ENCODE measurements at regions not wholly inside any gene's neighbourhood (a gene's known extent, or its start where the extent isn't known, plus 50 kb on each side); places are given as distances from the start of the nearest gene placed in this dataset.

- no peak for TF ChIP-seq YY1 (IDR thresholded peaks at IDR 0.05)
- TF ChIP-seq SP1 (IDR thresholded peaks at IDR 0.05) = no peak
- no peak for TF ChIP-seq HNF4G (IDR thresholded peaks at IDR 0.05)
These were observed 67.1 kb upstream of the GRIK2 start (continued) for GRCh38 chr6:101326411-101326810.

GRCh38 chr6:101341926-101342325 lies 51.6 kb upstream of the GRIK2 start:
- Histone ChIP-seq H3K36me3 (ENCODE audit: control insufficient read depth in 4 of 4, insufficient read depth in 3 of 4, low read depth in 1 of 4, low read length in 3 of 4) (no peaks in the 10 kb centered on the region), H3K9ac (ENCODE audit: low read depth in 1 of 2, low read length in 2 of 2) (no peak overlapping the region), H3K9me3 (ENCODE audit: control insufficient read depth in 4 of 4, low read length in 3 of 4) (no peaks in the 10 kb centered on the region), H3K27ac (ENCODE audit: low read depth in 1 of 2, low read length in 2 of 2) (no peak overlapping the region), H3K27me3 (ENCODE audit: control insufficient read depth in 4 of 4, insufficient read depth in 4 of 4, low read length in 3 of 4) (no peaks in the 10 kb centered on the region), H3K4me3 (ENCODE audit: low read depth in 1 of 3, low read length in 3 of 3) (no peak overlapping the region), H3K4me1 (ENCODE audit: control insufficient read depth in 4 of 4, insufficient read depth in 4 of 4, low read length in 3 of 4) (no peaks in the 10 kb centered on the region)
- no peak for DNase-seq (ENCODE audit: low spot score)
- 34% methylated on average over 1 of the region's 1 CpG for WGBS
- no peak for TF ChIP-seq CTCF (IDR thresholded peaks at IDR 0.05; ENCODE audit: low read depth, low read length, missing input control)
- TF ChIP-seq REST (IDR thresholded peaks at IDR 0.05) = no peak
